Tibial artery (tissue), 4 donors: ENCODE measurements at regions not wholly inside any gene's neighbourhood (a gene's known extent, or its start where the extent isn't known, plus 50 kb on each side); places are given as distances from the start of the nearest gene placed in this dataset.

ENCODE experiments used
- DNase-seq, 2 donors: peaks; one replicate each; pipeline ENCODE4 v3.0.0-alpha.2; 2019
- H3K27ac ChIP-seq, 2 donors: fragments of 200-600 bp; sonication (generic) in 1 of 2; 1 replicate in 1 of 2; 2 replicates in 1 of 2; pipeline ENCODE4 v1.5.1; 2018 to 2019; ENCODE audit warnings: mild to moderate bottlenecking in 1 of 2
- H3K27me3 ChIP-seq, 2 donors: fragments of 200-600 bp; sonication (generic) in 1 of 2; one replicate each; pipeline versions ENCODE4 v1.5.1 to v1.6.0; 2016 to 2019
- H3K36me3 ChIP-seq, 3 donors: fragments of 200-600 bp; sonication (generic) in 2 of 3; one replicate each; pipeline ENCODE4 v1.5.1; 2016 to 2019; ENCODE audit warnings: mild to moderate bottlenecking in 2 of 3
- H3K4me1 ChIP-seq, 4 donors: fragments of 200-600 bp; sonication (generic) in 2 of 4; 1 replicate in 3 of 4; 2 replicates in 1 of 4; pipeline ENCODE4 v1.5.1; 2016 to 2019
- H3K4me3 ChIP-seq, 2 donors: fragments of 200-600 bp; sonication (generic) in 1 of 2; 1 replicate in 1 of 2; 2 replicates in 1 of 2; pipeline ENCODE4 v1.5.1; 2018 to 2019; ENCODE audit warnings: mild to moderate bottlenecking in 2 of 2
- H3K9me3 ChIP-seq, 3 donors: fragments of 200-600 bp; sonication (generic) in 1 of 3; one replicate each; pipeline ENCODE4 v1.5.1; 2016 to 2019
- CTCF ChIP-seq, 2 experiments: fragments of 200-600 bp in 1 of 2; fragments of 450-650 bp in 1 of 2; IDR thresholded peaks; one replicate each; pipeline ENCODE4 v1.5.1; 2017 to 2019; ENCODE audit warnings: antibody characterized with exemption in 2 of 2, mild to moderate bottlenecking in 1 of 2, moderate library complexity in 1 of 2
- intact Hi-C: fragments of 100-400 bp; cut with DNase I; formaldehyde crosslinking; loops from one replicate; pipeline ENCODE4 v1.15.0; 2023; ENCODE audit warnings: low total_unique reads

- H3K36me3 ChIP-seq, result no peaks in the 10 kb centered on the region
- H3K27me3 ChIP-seq, result no peaks in the 10 kb centered on the region
- no peaks in the 10 kb centered on the region for H3K4me1 ChIP-seq
- H3K9me3 ChIP-seq, result no peaks in the 10 kb centered on the region
- no peak overlapping the region for H3K4me3 ChIP-seq
- intact Hi-C loops, result no loop called here
- no peak for DNase-seq
- no peak for TF ChIP-seq CTCF (IDR thresholded peaks at IDR 0.05)
- H3K27ac ChIP-seq, result no peak overlapping the region
Measured at GRCh38 chr13:21875116-21875515, 204.2 kb downstream of the FGF9 start.

DNA sequence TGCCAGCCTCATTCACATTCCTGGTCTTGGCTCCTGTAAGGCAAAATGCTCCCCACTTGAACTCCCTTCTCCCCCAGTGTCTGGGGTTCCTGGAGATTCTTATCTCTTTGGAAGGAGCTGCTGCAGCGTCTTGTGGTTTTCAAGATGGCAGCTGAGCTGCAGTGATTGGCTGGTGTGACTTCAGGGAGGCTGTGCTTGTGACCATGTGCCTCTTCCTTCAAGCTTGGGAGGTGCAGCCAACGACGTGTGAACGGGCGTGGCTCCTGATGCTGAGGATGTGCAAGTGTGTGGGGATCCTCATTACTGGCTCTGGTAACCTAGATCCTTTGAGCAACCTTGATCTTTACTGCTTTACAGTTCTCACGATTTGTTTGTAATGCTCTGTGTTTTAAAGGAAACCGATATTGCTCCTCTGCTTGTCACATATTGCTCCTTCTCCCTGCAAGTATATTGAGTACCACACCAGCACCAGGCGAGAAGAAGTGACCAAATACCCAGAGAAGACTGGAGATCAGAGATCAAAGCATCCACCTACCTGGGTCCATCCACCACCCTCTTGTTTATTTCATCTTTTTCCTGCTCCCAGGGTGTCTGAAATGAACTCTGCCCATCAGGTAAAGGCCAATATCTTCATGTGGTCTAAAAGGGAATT, 208.5 kb downstream of the FGF9 start:
- intact Hi-C loops, result no loop called here
- Histone ChIP-seq H3K36me3 (no peaks in the 10 kb centered on the region), H3K4me1 (no peaks in the 10 kb centered on the region), H3K27me3 (no peaks in the 10 kb centered on the region), H3K9me3 (no peaks in the 10 kb centered on the region), H3K4me3 (no peak overlapping the region), H3K27ac (no peak overlapping the region)
- no peak for DNase-seq
- TF ChIP-seq CTCF (IDR thresholded peaks at IDR 0.05), result no peak

DNA sequence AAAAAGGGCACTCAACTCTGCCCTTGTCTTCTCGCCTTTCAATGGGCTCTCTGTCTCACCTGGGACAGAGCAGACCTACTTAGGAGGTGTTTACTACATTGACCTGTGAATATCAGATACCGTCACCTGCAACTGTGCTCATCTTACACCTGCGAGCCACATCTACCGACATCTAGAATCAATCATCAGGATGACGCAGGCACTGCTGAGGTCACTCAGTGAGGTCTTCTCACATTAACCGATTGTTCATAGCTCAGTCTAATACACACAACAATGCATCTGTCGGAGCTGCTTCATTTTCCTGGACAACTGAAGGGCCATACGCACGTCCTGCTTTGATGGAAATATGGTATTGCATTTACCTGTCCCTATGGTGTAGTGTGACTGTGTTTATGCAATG, 211.9 kb downstream of the FGF9 start:
- Histone ChIP-seq H3K27me3 (no peaks in the 10 kb centered on the region), H3K27ac (no peak overlapping the region), H3K36me3 (no peaks in the 10 kb centered on the region), H3K9me3 (no peaks in the 10 kb centered on the region), H3K4me3 (no peak overlapping the region), H3K4me1 (no peaks in the 10 kb centered on the region)
- intact Hi-C loops, result no loop called here
- no peak for DNase-seq
- no peak for TF ChIP-seq CTCF (IDR thresholded peaks at IDR 0.05)

DNA sequence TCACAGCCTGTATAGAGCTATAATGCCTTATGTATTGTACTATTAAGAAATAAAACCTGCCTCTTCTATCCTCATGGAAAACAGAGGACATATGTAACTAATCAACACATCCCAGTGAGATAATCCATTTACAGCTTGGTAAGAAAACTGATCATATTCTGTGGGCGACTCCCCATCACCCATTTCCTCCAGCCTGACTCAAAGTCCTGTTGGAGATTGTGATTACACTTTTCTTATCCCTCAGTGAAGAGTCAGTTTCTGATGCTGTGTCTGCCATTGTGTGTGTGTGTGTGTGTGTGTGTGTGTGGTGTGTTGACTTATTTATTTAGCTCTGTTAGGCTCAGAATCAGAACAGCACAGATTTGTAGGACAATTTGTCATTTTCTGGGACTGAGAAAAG, 212.8 kb downstream of the FGF9 start:
- Histone ChIP-seq H3K9me3 (no peaks in the 10 kb centered on the region), H3K27ac (no peak overlapping the region), H3K36me3 (no peaks in the 10 kb centered on the region), H3K4me1 (no peaks in the 10 kb centered on the region), H3K27me3 (peaks cover 0 to 2% of the 10 kb centered on the region in 2 donors), H3K4me3 (no peak overlapping the region)
- no peak for TF ChIP-seq CTCF (IDR thresholded peaks at IDR 0.05)
- intact Hi-C loops, result no loop called here
- no peak for DNase-seq

- no peak for DNase-seq
- H3K36me3 ChIP-seq, result no peaks in the 10 kb centered on the region
- no peaks in the 10 kb centered on the region for H3K4me1 ChIP-seq
- peaks cover 0 to 3% of the 10 kb centered on the region in 2 donors for H3K27me3 ChIP-seq
- no peak for TF ChIP-seq CTCF (IDR thresholded peaks at IDR 0.05)
- no peak overlapping the region for H3K27ac ChIP-seq
- H3K9me3 ChIP-seq, result no peaks in the 10 kb centered on the region
- intact Hi-C loops, result no loop called here
- H3K4me3 ChIP-seq, result no peak overlapping the region
Measured at GRCh38 chr13:21884299-21884909, 213.5 kb downstream of the FGF9 start.
